ENCODE measurements at regions not wholly inside any gene's neighbourhood (a gene's known extent, or its start where the extent isn't known, plus 50 kb on each side); places are given as distances from the start of the nearest gene placed in this dataset.

- TF ChIP-seq ZBTB7A (CRISPR knock-in tag; IDR thresholded peaks at IDR 0.05) (no peak), XRCC5 (optimal IDR thresholded peaks at IDR 0.05; ENCODE audit: low read length) (no peak), ZBTB26 (CRISPR knock-in tag; IDR thresholded peaks at IDR 0.05; ENCODE audit: borderline replicate concordance) (no peak), GTF3A (CRISPR knock-in tag; conservative IDR thresholded peaks at IDR 0.05) (no peak)
These were observed 580.1 kb upstream of the ADGRL2 start (continued) for GRCh38 chr1:81220614-81221071.

- no TSS peak for BruUV-seq (replicated peaks)
- no peak overlapping the region for H3K4me3 ChIP-seq (replicated peaks in 1 of 3; ENCODE audit: insufficient read depth in 1 of 3, low read depth in 2 of 3, low read length in 3 of 3)
- no peak overlapping the region for H3K27ac ChIP-seq (ENCODE audit: extremely low read length, insufficient read depth, low read length)
- CTCF ChIA-PET (ENCODE audit: low intra/inter-chr PET ratio, low total read pairs): no interaction called here
- H3K9me3 ChIP-seq (ENCODE audit: low read length): peaks cover 36% of the 10 kb centered on the region; the same call in 1 of the 2 replicates
- H2AFZ ChIP-seq (ENCODE audit: low read length): no peak overlapping the region
- no peaks in the 10 kb centered on the region for H3K27me3 ChIP-seq (ENCODE audit: control insufficient read depth in 1 of 2, insufficient read depth in 2 of 2, low read length in 2 of 2)
- ATAC-seq (no peak), FAIRE-seq (no peak), DNase-seq (ENCODE audit: low spot score) (no peak)
- POLR2A ChIA-PET: no interaction called here
- no peak for TF ChIP-seq NKX3-1 (CRISPR knock-in tag; IDR thresholded peaks at IDR 0.05)
- TF ChIP-seq CC2D1A (CRISPR knock-in tag; IDR thresholded peaks at IDR 0.05): no peak
- no peak for TF ChIP-seq PAF1 (CRISPR knock-in tag; IDR thresholded peaks at IDR 0.05)
- no peak for TF ChIP-seq ZNF264 (CRISPR knock-in tag; IDR thresholded peaks at IDR 0.05)
- TF ChIP-seq ATF1 (CRISPR knock-in tag; IDR thresholded peaks at IDR 0.05): no peak
- intact Hi-C loops (cut with micrococcal nuclease; ENCODE audit: unreplicated experiment) (no loop called here), in situ Hi-C loops (cut with HindIII; ENCODE audit: extremely low pct_ligation_motif_present, low pct_unique_long_range_greater_than_20kb) (no loop called here)
- H3K36me3 ChIP-seq (replicated peaks in 1 of 2; ENCODE audit: control insufficient read depth in 1 of 2, insufficient read depth in 2 of 2, low read length in 2 of 2): no peaks in the 10 kb centered on the region
- H3K4me2 ChIP-seq (ENCODE audit: low read depth, low read length): no peak overlapping the region
- no peaks in the 10 kb centered on the region for H3K4me1 ChIP-seq (ENCODE audit: insufficient read depth, low read length)
- H4K20me1 ChIP-seq (ENCODE audit: insufficient read depth, low read length): no peaks in the 10 kb centered on the region
- no peak overlapping the region for H3K9ac ChIP-seq (ENCODE audit: insufficient read depth, low read depth, low read length)
- WGBS (ENCODE audit: low lambda C conversion rate): 0% methylated on average over 1 of the region's 1 CpG
- no peaks in the 10 kb centered on the region for H3K79me2 ChIP-seq (ENCODE audit: insufficient read depth, low read length)
These were observed 583.7 kb upstream of the ADGRL2 start for GRCh38 chr1:81217058-81217457.

Measured in HepG2 (cell line).